Nephron progenitor cell (in vitro differentiated cells): ENCODE measurements at regions not wholly inside any gene's neighbourhood (a gene's known extent, or its start where the extent isn't known, plus 50 kb on each side); places are given as distances from the start of the nearest gene placed in this dataset.

ENCODE experiments used
- DNase-seq: peaks from one replicate; pipeline ENCODE4 v3.0.0; 2021
- H3K27ac Mint-ChIP-seq: 2 replicates; pipeline ENCODE4 v1.8.0; 2021; ENCODE audit warnings: mild to moderate bottlenecking, moderate library complexity, mixed read lengths
- H3K27me3 Mint-ChIP-seq: 2 replicates; pipeline ENCODE4 v1.8.0; 2021; ENCODE audit warnings: mild to moderate bottlenecking, low read depth, mixed read lengths; ENCODE audit not compliant: poor library complexity
- H3K36me3 Mint-ChIP-seq: 2 replicates; pipeline ENCODE4 v1.8.0; 2021; ENCODE audit warnings: low read depth, mixed read lengths
- H3K4me1 Mint-ChIP-seq: 2 replicates; pipeline ENCODE4 v1.8.0; 2021; ENCODE audit warnings: mixed read lengths
- H3K4me3 Mint-ChIP-seq: 2 replicates; pipeline ENCODE4 v1.8.0; 2021; ENCODE audit warnings: mild to moderate bottlenecking, moderate library complexity, mixed read lengths
- H3K9me3 Mint-ChIP-seq: 2 replicates; pipeline ENCODE4 v1.8.0; 2021; ENCODE audit warnings: mild to moderate bottlenecking, moderate library complexity, mixed read lengths
- TF ChIP-seq, protein P1 (sequence below): fragments of 200-600 bp; sonication (generic); IDR thresholded peaks from 2 replicates; pipeline ENCODE4 v1.5.0; 2021; ENCODE audit warnings: antibody characterized with exemption

DNA sequence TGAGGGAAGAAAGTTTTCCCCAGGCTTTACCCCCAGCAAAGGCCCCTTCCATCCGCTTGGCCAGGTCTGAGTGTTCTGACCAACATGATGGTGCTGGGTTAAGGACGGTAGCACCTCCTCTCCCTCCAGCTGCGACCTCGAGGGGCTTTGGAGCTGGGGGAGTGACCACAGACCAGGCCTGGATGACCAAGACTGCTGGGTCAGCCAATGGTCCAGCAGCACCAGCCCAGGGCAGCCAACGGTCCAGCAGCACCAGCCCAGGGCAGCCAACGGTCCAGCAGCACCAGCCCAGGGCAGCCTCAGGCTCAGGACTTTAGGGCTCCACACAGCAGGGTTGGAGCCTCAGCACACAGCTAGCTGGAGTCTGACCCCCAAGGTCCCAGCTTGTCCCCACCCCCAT lies 57.2 kb upstream of the CNOT6 start:
- Mint-ChIP-seq H3K4me3 (no peak overlapping the region), H3K36me3 (no peaks in the 10 kb centered on the region), H3K27me3 (peaks cover 14% of the 10 kb centered on the region), H3K27ac (no peak overlapping the region), H3K9me3 (peaks cover 18% of the 10 kb centered on the region), H3K4me1 (peaks cover 10% of the 10 kb centered on the region)
- TF ChIP-seq, protein P1, sequence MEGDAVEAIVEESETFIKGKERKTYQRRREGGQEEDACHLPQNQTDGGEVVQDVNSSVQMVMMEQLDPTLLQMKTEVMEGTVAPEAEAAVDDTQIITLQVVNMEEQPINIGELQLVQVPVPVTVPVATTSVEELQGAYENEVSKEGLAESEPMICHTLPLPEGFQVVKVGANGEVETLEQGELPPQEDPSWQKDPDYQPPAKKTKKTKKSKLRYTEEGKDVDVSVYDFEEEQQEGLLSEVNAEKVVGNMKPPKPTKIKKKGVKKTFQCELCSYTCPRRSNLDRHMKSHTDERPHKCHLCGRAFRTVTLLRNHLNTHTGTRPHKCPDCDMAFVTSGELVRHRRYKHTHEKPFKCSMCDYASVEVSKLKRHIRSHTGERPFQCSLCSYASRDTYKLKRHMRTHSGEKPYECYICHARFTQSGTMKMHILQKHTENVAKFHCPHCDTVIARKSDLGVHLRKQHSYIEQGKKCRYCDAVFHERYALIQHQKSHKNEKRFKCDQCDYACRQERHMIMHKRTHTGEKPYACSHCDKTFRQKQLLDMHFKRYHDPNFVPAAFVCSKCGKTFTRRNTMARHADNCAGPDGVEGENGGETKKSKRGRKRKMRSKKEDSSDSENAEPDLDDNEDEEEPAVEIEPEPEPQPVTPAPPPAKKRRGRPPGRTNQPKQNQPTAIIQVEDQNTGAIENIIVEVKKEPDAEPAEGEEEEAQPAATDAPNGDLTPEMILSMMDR: no peak
- DNase-seq: no peak

DNA sequence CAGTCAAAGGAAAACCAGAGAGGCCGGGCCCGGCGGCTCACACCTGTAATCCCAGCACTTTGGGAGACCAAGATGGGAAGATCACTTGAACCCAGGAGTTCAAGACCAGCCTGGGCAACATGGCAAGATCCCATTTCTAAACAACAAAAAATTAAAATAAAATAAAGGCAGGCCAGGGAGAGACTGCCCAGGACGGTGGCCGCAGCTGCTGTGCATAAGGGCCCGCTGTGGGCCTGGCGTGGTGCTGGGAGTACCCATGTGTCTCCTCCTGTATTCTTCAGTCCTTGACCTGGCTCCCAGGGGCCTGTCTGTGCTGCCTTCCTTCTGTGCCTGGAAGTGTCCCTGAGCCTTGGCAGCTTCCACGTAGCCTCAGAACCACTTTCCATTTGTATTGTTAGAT lies 56.8 kb upstream of the CNOT6 start:
- Mint-ChIP-seq H3K27me3 (peaks cover 17% of the 10 kb centered on the region), H3K36me3 (no peaks in the 10 kb centered on the region), H3K4me1 (peaks cover 10% of the 10 kb centered on the region), H3K4me3 (no peak overlapping the region), H3K9me3 (peaks cover 18% of the 10 kb centered on the region), H3K27ac (no peak overlapping the region)
- TF ChIP-seq, protein P1: no peak
- no peak for DNase-seq

DNA sequence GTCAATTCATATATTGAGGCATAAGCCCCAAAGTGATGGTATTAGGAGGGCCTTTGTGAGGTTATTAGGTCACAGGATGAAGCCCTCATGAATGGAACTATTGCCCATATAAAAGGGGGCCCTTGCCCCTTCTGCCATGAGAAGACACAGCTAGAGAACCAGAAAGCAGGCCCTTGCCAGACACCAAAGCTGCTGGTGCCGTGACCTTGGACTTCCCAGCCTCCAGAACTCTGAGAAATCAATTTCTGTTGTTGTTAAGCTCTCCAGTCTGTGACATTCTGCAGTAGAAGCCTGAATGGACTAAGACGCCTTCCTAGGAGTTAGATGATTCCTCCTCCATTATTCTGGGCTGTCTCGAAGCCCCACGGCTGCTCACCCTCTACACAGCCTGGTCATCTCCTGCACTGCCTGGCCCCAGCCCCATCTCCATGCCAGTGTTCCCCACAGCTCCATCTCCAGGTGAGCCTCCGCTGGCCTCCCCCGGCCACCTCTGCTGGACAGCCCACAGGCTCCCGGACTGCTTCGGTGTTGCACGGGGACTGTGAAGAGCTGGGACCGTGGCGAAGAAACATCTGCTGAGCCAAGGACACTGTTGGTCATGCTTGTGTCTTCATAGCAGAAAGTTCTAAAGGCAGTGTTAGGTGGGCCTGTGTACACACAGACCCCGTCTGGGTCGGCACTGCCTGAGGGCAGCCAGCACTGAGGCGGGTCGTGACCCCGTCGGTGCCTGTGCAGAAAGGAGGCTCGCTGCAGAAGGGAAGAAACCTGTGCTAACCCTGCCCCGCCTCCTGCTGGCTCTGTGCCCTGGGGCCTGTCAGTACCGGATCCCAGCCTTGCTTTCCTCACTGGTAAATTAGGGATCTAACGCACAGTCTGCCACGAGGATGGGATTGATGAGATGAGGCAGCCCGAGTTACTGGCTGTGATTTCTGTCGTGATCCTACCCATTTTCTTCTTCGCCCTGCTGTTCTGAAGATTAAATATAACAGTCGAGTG lies 55.1 kb upstream of the CNOT6 start:
- Mint-ChIP-seq H3K9me3 (peaks cover 16% of the 10 kb centered on the region), H3K4me3 (no peak overlapping the region), H3K27me3 (peaks cover 17% of the 10 kb centered on the region), H3K4me1 (peaks cover 5% of the 10 kb centered on the region), H3K27ac (no peak overlapping the region), H3K36me3 (no peaks in the 10 kb centered on the region)
- TF ChIP-seq, protein P1: no peak
- DNase-seq: no peak

DNA sequence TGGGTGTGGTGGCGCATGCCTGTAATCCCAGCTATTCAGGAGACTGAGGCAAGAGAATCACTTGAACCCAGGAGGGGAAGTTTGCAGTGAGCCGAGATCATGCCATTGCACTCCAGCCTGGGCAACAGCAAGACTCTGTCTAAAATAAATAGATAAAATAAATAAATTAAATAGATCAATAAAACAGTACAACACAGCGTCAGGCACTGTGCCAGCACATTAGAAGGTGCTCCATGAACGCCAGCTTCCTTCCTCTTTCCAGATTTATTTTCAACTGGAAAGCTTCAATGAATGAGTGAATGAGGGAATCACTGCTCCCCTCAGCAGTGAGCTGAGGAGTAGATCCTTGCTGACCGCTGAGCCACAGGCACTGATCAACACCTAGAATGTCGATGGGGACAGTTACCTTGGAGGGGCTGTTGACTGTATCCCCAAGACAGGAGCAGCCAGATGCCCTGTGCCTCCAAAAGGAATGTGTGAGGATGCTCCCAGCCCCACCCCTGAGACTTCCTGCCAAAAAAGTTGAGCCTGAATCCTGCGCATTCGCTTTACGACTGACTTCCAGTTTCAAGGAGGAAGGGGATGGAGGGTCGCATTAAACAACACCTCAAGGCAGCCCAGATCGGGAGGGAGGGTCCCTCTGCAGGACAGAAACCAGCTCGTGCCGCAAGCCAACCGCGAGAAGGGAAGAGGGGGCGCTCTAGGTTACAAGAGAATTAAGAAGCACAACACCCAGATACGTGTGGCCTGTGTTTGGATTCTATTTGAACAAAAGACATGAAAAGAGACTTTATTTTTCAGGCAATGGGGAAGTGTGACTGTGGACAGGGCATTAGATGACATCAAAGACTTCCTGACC lies 54.0 kb upstream of the CNOT6 start:
- peaks cover 26% of the 10 kb centered on the region for H3K9me3 Mint-ChIP-seq
- no peaks in the 10 kb centered on the region for H3K36me3 Mint-ChIP-seq
- DNase-seq: no peak
- TF ChIP-seq, protein P1: no peak
- H3K27ac Mint-ChIP-seq: no peak overlapping the region
- peaks cover 5% of the 10 kb centered on the region for H3K4me1 Mint-ChIP-seq
- no peak overlapping the region for H3K4me3 Mint-ChIP-seq
- H3K27me3 Mint-ChIP-seq: peaks cover 19% of the 10 kb centered on the region

DNA sequence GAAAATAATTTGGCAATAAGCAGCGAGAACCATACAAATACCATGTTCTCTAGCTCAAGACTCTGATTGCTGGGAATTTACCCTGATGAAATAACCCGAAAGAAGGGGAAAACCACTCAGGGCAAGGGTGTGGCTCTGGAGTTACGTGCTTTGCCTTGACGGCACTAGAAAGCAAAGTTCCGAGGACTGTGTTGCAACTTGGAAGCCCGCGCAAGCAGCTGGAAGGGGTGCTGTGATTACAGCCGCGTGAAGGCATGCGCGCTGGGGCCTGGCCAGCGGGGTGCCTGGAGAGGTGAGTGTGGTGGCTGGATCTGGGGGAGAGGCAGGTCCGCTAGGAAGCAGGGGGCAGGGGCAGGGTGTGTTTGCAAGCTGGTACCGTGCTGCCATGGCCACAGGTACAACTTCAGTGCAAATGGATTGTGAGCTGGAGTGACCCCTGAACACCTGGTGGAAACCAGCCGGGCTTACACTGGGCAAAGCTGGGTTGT lies 52.6 kb upstream of the CNOT6 start:
- Mint-ChIP-seq H3K27me3 (peaks cover 22% of the 10 kb centered on the region), H3K9me3 (peaks cover 36% of the 10 kb centered on the region), H3K27ac (no peak overlapping the region), H3K36me3 (no peaks in the 10 kb centered on the region), H3K4me1 (peaks cover 5% of the 10 kb centered on the region), H3K4me3 (no peak overlapping the region)
- TF ChIP-seq, protein P1: no peak
- no peak for DNase-seq
